ENCODE measurements at regions not wholly inside any gene's neighbourhood (a gene's known extent, or its start where the extent isn't known, plus 50 kb on each side); places are given as distances from the start of the nearest gene placed in this dataset.

DNA sequence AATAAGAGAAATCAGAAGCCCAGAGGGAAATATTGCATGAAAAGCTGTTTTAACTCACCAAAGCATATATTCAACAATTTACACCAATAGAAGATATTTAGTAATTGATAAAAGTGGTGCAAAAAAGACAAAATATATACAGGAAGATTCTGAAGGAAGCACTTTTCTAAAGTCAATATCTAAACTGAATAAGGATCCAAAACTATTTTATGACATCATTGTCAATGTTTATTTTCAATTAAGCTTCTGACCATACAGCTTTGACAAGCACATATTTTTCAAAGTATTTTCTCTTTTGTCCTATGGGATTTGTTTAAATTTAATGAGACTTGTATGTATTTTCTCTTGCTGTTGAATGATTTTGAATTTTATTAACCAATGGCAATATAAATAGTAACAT is 1716.1 kb downstream of the OLFM4 start:
- TF ChIP-seq, protein P1, sequence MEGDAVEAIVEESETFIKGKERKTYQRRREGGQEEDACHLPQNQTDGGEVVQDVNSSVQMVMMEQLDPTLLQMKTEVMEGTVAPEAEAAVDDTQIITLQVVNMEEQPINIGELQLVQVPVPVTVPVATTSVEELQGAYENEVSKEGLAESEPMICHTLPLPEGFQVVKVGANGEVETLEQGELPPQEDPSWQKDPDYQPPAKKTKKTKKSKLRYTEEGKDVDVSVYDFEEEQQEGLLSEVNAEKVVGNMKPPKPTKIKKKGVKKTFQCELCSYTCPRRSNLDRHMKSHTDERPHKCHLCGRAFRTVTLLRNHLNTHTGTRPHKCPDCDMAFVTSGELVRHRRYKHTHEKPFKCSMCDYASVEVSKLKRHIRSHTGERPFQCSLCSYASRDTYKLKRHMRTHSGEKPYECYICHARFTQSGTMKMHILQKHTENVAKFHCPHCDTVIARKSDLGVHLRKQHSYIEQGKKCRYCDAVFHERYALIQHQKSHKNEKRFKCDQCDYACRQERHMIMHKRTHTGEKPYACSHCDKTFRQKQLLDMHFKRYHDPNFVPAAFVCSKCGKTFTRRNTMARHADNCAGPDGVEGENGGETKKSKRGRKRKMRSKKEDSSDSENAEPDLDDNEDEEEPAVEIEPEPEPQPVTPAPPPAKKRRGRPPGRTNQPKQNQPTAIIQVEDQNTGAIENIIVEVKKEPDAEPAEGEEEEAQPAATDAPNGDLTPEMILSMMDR (IDR thresholded peaks at IDR 0.05): no peak
- TF ChIP-seq POLR2A (IDR thresholded peaks at IDR 0.05): no peak
